GM10248 (cell line): ENCODE measurements at regions not wholly inside any gene's neighbourhood (a gene's known extent, or its start where the extent isn't known, plus 50 kb on each side); places are given as distances from the start of the nearest gene placed in this dataset.

Source experiments
- CTCF ChIA-PET: fragments of 300-600 bp; sonication (Branson Sonifier 250); formaldehyde crosslinking; extraction: SDS; loops from one replicate; lab custom pipeline; 2021; ENCODE audit warnings: antibody characterized with exemption; lab: Yijun Ruan, JAX
- POLR2A ChIA-PET: fragments of 350-650 bp; sonication (Branson Sonifier 250); formaldehyde crosslinking; extraction: SDS; loops from one replicate; lab custom pipeline; 2020; ENCODE audit warnings: antibody characterized with exemption; lab: Yijun Ruan, JAX
- DNase-seq: peaks from one replicate; pipeline ENCODE4 v3.0.0; 2012; ENCODE audit errors: extremely low spot score
- TF ChIP-seq, protein P1 (sequence below): IDR thresholded peaks from 2 replicates; pipeline ENCODE4 v1.5.1; 2012; ENCODE audit warnings: mild to moderate bottlenecking, low read depth; ENCODE audit errors: extremely low read depth, missing control alignments, control extremely low read depth

DNA sequence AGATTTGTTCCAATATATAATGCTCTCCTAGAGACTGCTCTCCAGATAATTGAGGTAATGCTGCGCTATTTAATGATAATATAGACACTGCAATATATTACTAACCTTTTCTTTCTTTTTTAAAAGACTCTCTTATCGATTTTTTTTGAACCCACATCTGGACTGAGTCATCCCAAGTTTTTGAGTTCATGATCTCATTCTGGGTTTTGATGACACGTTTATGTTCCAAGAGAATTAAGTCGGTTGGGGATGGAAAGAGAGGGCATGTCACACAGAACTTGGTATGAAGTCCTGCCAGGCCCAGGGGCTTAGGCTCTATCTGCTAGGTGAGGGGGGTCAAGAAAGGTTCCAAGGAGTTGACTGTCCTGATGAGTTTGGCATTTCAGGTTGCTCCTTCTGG, 431.1 kb downstream of the MFSD1 start:
- POLR2A ChIA-PET: no interaction called here

DNA sequence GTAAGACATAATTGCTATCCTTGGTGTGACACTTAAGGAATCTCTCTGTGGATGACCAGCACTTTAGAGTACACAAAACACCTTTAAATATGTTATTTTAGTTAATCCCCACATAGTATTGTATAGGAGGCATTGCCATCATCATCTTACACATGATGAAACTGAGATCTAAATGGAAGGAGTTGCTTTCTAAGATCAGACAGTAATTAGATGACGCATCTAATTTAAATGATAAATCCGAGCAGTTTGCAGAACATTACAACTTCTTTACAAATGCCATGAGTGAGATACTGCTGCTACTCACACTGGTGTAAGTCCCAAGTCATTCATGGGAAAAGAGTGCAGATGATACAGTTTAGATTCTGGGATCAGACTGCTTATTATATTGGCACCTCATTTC, 431.9 kb downstream of the MFSD1 start:
- TF ChIP-seq, protein P1, sequence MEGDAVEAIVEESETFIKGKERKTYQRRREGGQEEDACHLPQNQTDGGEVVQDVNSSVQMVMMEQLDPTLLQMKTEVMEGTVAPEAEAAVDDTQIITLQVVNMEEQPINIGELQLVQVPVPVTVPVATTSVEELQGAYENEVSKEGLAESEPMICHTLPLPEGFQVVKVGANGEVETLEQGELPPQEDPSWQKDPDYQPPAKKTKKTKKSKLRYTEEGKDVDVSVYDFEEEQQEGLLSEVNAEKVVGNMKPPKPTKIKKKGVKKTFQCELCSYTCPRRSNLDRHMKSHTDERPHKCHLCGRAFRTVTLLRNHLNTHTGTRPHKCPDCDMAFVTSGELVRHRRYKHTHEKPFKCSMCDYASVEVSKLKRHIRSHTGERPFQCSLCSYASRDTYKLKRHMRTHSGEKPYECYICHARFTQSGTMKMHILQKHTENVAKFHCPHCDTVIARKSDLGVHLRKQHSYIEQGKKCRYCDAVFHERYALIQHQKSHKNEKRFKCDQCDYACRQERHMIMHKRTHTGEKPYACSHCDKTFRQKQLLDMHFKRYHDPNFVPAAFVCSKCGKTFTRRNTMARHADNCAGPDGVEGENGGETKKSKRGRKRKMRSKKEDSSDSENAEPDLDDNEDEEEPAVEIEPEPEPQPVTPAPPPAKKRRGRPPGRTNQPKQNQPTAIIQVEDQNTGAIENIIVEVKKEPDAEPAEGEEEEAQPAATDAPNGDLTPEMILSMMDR: no peak
- ChIA-PET POLR2A (no interaction called here), CTCF (no interaction called here)
- DNase-seq: no peak

More for the DNA sequence above, 431.1 kb downstream of the MFSD1 start:
- CTCF ChIA-PET: no interaction called here
- TF ChIP-seq, protein P1: no peak
- DNase-seq: no peak

DNA sequence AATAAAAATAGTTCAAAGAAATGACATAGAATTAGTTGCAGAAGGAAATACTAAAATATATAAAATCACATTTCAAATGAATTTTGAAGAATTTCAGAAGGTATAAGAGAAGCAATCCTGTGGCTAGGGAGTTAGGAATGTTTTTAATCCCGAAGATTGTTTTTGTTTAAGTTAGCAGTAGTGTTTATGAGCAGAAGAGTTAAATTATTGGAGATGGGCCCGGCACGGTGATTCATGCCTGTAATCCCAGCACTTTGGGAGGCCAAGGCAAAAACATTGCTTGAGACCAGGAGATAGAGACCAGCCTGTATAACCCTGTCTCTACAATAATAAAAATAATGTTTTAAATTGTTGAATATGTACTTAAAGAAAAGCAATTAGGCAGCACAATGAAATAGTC, 432.5 kb downstream of the MFSD1 start:
- TF ChIP-seq, protein P1: no peak
- ChIA-PET POLR2A (no interaction called here), CTCF (no interaction called here)
- no peak for DNase-seq

DNA sequence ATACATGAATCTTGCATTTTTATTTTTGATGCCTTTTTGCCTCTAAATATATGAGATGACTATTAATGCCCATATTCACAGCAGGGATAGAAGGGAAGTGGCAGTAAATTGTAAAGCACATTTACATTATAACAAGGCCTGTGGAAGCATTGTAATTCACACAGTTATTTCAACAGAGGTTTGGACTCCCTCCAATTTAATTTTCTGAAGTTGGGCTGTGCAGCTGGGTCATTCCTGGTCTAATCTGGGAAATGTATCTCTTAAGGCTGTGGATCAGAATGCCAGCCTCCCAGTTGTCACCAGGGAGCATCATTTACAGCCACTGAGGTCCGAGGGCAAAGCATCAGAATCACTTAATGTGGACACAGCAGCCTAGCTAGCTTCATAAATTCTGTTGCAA, 434.5 kb downstream of the MFSD1 start:
- CTCF ChIA-PET: no interaction called here
- DNase-seq: no peak
- POLR2A ChIA-PET: no interaction called here
- TF ChIP-seq, protein P1: no peak

DNA sequence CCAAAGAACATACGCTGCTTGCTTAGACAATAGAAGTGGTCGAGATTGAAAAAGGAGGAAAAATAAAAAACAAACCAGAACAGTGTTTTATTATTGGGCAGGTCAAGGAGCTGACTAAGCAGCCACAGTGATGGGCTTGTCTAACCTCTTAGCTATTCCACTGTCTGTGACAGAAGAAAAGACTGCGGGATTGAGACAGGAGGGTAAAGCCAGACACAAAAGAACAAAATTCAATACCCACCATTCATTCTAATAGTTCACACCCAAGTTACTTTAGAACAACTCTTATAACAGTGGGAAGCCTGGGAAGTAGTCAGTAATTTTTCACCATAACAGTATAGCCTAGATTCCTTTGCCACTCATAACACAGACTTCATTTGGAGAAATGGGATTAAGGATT, 435.4 kb downstream of the MFSD1 start:
- TF ChIP-seq, protein P1: no peak
- ChIA-PET CTCF (no interaction called here), POLR2A (no interaction called here)
- no peak for DNase-seq

DNA sequence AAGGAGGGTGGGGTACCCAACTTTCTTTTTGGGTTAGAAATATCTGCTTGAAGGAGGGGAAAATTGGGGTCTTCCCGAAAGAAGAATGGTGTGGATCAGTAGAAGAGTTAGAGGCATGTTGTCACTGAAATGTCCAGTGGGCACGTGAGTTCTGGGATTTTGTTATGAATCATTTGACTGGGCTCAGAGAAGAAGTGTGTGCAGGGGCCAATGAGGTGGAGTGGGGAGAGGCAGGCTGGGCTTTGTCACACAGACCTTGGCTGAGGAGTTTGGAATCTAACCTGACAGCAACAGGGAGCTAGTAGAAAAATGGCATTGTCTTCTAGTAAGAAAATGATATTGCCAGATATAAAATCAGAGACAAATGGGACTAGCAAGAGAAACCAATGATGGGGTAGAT, 436.8 kb downstream of the MFSD1 start:
- POLR2A ChIA-PET: no interaction called here
- TF ChIP-seq, protein P1: no peak
- CTCF ChIA-PET: interaction anchor here (0.9 to 1.5 kb wide), 4 partner anchors 9 to 51 kb away, joined by 3 to 4 read pairs (median 3); no protein-coding TSS in a partner anchor
- DNase-seq: no peak
